Islet precursor cell (in vitro differentiated cells): ENCODE measurements at regions not wholly inside any gene's neighbourhood (a gene's known extent, or its start where the extent isn't known, plus 50 kb on each side); places are given as distances from the start of the nearest gene placed in this dataset.
A peak's percentile ranks its signal among the peaks of the same experiment; 100 is the strongest.

Experiments
- DNase-seq: peaks from one replicate; pipeline ENCODE4 v3.0.0-alpha.2; 2018

DNA sequence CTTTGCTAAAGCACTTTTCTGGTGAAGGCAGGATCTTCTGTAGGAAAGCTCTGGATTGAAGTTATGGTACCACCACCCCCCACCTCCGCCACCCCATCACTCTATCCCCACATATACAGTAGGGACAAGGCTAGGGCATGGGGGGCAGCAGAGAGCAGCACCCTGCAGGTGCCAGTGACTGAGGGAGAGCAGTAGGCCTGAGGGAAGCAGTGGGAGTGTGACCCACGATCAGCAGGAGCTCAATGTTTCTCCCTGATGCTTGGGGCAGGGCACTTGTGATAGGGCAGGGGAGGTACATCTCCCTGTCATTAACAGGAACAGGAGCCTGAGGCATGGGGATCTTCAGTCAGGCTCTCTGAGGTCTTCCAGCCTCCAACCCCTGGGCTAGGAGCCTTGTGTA is 121.6 kb downstream of the ZFP36L2 start:
- no peak for DNase-seq

DNA sequence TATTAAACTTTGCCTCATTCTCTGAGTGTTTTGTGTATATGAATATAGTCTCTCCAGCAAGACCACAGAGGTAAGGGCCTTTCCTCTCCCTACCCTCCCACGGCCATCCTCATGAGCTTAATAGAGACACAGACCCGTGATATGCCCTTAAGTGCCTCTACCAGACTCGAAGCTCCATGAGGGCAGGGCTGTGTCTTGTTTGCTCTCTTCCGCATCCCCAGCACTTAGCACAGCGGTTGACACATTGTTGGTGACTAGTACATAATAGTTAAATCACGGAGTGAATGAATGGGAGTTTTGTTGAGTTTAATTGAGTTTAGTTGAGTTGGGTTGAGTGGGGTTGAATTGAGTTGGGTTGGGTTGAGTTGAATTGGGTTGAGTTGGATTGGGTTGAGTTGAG is 122.3 kb downstream of the ZFP36L2 start:
- DNase-seq: no peak

DNA sequence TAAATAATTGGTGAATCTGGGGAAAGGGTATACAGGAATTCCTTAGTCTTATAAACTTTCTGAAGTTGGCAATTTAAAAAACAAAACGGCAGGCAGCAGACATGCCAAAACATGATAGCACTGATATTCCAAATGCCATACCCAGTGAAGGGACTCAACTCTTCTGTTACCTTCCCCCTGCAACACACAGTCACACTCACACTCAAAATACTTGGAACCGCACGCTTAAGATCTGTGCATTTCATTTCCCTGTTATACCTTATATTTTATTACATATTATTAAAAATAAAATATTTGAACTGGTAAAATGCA is 123.4 kb downstream of the ZFP36L2 start:
- no peak for DNase-seq

DNA sequence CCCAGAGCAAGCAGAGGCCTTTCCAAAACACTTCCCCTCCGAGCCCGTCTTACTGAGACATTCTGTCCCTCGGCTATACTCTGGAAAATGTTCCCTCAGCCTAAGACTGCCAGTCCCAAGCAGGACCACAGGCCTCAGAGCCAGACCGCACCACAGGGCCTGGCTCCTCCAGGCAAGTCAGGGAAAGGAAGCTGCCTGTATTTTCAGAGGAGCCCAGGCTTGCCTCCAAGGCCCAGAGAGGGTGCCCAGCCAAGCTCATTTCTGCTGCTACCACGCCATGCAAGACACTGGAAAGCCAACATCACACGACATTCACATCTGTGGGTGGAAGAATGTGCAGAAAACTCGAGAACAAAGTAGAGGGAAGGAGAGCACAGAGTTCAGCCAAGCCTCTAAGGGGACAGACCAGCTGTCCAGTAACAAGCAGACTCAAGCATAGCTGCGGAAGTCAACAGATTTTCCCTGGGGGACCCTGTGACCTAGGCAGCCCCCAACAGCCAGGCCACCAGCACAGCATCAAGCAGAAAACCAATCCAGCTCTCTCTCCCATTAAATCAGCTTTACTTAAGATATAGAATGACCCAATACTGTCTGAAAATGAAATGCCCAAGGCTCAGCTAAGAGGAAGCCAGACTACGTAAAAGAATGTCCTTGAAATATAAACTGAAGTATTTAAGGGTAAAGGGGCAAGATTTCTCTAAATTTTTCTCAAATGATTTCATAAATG is 123.9 kb downstream of the ZFP36L2 start:
- DNase-seq: no peak

DNA sequence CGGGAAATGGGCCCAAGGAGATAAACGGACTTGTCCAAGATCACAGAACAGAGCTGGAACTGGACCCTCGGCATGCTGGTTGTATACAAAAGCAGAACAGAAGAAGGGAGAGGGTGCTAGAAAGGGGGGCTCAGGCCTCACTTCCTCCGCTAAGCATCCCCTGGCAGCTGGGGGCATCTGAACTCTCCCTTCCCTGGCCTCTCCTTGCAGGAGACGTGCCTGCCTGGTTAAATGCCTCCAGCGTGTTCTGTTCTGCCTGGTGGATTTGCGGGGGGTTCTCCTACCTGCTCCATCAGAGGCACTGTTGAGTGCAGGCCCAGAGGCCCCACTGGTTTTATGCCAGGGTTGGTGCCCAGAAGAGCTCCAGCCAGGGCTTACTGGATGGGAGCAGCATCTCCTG is 124.7 kb downstream of the ZFP36L2 start:
- DNase-seq: no peak

DNA sequence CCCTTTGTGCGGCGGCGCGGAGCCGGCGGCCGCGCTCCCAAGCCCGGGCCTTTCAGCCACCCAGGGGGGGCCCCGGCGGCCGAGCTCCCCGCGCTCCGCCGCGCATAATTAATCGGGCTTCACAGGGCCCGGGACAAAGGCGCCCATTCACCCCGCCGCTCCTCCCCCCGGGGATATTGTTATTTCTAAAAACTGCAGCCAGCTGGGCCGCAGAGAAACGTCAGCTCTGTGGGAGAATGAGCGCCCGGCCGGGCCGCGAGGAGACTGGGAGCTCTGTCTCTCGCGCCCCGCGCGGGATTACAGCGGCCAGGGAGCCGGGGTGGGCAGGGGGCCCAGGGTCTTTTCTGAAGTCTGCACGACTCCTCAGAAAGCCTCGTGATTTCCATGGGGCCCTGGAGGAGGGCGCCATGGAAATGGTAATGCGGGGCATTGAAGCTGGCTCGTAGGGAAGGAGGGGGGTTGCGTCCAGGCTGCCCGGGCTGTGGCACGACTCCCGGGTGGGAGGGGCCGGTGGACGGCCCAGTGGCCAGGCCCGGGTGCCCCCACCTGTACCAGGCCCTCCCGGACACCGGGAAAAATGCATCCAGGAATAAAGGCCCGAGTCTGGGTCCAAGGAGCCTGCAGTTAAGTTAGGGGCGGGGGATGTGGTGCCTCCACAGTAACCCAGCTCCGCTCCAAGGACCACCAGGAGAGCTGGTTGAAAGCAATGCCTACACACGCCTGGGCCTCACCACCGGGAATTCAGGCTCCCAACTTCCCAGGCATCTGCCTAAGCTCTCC is 125.3 kb downstream of the ZFP36L2 start:
- peak; percentile 79 for DNase-seq

DNA sequence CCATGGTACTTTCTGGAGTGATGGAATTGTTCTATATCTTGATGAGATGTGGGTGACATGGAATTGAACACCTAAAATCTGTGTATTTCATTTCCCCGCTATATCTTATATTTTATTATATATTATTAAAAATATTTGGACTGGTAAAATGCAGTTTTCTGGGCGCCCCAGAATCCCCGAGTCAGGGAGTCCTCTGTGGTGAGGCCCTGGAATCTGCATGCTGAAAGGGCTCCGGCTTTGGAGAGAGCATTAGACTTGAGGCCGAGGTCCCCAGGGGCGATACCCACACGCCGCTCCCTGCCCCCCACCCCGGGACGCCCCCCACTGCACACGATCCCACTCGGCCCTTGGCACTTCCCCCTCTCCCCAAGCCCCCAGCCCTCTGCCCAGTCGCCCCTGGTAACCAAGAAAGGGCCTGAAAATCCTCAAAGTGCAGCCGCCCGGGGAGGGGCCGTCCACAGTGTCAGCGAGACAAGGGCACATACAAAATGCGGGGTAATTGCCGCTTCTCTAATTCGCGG is 126.0 kb downstream of the ZFP36L2 start:
- DNase-seq: no peak

DNA sequence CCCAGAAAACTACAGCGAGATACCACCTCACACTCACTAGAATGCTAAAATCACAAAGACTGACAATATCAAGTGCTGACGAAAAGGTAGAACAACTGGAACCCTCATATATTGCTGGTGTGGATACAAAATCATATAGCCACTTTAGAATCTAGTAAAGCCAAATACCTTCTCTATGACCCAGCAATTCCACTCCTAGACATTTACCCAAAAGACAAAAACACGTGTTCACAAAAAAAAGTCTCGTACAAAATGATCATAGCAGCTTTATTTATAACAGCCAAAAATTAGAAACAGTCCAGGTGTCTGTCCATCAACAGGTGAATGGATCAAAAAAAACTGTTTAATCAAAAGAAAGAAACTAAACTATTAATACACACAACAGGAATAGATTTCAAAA is 126.6 kb downstream of the ZFP36L2 start:
- no peak for DNase-seq

DNA sequence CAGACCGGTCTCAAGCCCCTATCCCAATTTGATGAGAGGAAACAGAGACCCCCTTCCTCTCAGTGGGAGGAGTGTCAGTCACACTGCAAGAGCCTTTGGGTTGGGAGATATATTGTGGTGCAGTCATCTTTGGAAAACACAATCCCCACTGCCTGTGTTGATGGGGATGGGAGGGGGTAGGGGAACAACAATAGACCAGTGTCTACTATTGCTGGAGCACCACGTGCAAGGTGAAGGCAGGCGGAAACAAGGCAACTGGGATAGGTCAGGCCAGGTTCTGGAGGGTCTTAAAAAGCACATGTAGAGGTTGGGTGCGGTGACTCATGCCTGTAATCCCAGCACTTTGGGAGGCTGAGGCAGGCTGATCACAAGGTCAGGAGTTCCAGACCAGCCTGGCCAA is 127.9 kb downstream of the ZFP36L2 start:
- no peak for DNase-seq

DNA sequence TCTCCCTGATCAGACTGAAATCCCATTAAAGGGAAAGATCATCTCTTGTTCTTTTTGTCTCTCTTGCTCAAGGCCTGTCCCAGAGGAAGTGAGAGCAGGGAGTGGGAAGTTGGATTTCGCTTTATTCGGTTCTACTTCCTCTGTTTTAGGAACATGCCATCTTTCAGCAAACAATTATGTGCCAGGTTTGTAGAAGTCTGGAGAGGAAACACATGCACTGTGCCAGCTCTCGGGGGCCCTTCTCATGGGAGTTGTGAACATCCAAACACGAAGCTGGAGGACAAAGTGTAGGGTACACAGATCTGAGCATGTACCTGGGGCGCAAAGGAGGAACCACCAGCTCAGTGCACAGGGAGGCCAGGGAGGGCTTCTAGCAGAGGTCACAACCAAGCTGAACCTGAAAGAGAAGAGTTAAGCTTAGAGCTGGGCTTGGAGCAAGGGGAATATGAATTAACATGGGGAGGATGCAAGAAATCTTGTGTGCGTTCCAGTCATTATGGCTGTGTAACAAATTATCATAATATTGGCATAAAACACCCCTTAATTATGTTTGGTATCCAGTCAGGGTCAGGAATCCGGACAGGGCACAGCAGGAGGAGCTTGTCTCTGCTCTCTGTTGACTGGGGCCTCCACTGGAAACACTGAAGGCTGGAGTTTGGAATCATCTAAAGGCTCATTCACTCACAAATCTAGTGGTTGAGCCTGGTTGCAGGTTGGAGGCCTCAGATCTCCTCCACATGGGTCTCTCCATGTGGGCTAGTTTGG is 128.6 kb downstream of the ZFP36L2 start:
- no peak for DNase-seq

DNA sequence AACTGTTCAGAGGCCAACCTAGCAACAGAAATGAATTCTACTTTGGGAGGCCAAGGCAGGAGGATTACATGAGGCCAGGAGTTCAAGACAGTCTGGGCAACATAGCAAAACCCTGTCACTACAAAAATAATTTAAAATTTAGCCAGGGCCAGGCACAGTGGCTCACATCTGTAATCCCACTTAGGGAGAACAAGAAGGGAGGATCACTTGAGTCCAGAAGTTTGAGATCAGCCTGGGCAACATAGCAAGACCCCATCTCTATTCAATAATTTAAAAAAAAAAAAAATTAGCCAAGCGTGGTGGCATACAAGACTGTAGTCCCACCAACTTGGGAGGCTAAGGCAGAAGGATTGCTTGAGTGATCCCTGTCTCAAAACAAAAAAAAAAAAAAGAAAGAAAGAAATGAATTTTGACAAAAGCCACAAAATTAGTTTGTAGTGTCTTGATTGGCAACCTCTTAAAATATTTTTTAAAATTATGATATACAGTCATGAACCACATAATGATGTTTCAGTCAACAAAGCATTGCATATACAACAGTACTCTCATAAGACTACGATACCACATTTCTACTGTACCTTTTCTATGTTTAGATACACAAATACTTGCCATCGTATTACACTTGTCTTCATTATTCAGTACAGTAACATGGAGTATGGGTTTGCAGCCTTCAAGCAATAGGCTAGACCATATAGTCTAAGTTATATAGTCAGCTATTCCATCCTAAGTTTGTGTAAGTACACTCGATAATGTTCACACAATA is 130.7 kb downstream of the ZFP36L2 start:
- DNase-seq: no peak

DNA sequence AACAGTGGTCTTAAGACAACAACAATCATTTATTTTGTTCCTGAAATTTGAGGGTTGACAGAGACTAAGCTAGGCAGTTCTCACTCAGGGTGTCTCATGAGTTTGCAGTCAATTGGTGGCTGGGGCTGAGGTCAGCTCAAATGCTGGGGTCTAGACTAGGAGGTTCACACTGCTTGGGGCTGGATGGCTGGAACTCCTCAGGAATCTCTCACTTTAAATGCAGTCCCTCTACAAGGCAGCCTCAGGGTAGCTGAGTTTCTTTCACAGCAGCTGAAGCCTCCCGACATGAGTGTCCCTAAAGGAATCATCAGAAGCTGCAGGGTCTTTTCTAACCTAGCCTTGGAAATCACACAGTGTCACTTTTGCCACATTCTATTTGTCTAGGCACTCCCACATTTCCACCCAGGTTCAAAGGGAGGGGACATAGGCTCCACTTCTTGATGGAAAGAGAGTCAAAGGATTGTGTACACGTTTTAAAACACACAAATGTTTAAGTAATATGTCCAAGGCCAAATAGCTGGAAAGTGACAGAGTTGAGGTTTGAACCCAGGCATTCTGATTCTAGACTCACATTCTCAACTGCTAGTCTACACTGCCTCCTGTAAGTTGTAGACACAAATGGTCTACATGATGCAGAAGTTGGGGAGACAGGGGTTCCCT is 133.8 kb downstream of the ZFP36L2 start:
- DNase-seq: no peak

DNA sequence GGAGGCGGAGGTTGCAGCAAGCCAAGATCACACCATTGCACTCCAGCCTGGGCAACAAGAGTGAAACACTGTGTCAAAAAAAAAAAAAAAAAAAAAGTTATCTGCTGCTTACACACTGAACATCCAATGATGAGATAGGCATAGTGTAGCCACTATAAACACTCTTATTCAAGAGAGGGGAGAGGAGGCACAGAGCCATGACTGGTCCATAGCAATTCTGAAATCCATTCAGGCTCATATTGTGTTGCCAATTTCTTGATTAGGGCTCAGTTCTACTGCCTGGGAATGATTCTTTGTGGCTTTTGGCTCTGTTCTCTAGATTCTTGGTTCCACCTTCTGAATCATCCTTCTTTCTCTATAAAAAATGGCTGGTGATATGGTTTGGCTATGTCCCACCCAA is 136.1 kb downstream of the ZFP36L2 start:
- no peak for DNase-seq

DNA sequence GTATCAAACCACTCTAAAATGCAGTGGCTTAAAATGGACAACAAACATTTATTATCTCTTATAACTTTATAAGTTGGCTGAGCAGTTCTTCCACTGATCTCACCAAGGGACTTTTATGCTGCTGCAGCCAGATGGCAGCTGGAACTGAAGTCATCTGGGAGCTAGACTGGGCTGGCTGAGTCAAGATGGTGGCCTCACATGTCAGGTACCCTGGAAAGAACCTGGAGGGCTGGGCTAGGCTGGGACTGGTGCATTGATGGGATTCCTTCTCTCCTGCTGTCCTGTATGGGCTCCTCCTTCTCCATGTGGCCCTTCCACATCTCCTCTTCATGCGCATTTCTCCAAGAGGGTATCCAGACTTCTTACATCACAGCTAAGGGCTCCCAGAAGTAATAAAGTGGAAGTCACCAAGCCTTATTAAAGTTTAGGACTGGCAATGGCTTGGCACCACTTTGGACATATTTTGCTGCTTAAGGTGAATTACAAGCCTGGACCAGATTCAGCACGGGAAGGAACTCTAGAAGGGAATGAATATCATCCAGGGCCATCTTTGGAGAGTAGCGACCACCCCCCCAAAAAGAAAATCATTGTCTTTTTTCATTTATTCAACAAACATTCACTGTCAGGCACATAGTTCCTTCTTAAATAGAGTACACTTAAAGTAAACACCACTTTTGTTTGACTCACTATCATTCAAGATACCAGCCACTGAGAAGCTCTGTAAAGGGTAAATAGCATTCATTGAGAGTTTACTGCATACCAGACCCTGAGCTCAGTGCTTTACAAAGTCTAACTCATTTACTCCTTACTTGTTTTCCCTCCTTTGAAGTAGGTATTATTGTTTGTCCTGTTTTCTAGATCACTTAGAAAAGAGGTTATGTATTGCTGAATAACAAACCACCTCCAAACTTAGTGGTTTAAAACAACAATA is 138.0 kb downstream of the ZFP36L2 start:
- no peak for DNase-seq

DNA sequence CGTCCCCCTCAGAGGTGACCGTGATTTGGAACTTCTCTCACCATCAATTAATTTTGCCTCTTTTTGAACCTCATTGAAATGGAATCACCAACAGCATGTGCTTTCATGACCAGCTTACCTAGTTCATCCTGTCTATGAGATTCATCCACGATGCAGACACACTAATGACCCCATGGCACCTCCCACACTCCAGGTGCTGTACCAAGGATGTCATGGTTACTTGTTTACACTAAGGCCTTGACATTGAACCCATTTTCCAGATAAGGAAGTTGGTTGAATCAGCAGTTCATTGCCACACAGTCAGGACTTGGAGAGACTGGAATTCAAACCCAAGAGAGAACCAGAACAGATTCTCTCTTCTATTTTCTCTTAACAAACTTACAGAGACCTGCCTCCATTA is 139.0 kb downstream of the ZFP36L2 start:
- no peak for DNase-seq

DNA sequence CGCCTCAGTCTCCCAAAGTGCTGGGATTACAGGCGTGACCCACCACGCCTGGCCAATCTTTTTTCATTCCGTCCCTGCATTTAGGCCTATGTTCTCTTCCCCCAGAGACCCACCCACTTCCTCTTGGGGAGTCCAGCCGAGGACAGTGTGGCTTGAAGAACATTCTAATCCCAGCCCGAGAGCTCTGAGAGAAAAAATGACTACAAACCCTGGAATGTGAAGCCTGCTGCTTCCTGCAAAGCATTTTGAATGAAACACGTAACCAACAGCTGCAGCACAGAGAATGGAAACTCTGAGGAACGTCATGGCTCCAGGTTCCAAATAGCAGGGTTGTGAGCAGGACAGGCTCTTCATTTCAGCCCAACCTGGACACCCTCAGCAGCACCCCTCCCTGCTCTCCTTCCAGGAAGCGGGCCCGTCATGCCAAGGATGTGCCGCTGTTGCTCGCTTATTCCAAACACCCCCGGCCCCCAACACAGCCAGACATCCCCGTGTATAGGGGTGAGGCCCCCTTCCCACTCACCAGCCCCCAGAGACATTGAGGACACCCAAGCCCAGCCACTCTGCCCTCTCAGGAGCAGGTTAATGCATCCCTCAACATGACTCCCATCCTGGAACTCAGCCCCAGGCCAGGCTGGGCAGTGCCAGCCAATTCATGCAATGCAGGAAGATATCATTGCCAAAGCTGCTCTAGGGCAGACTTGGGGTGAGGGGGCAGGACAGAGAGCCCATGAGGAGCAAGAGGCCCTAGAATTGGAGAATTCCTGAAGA is 139.8 kb downstream of the ZFP36L2 start:
- DNase-seq: peak; percentile 97

DNA sequence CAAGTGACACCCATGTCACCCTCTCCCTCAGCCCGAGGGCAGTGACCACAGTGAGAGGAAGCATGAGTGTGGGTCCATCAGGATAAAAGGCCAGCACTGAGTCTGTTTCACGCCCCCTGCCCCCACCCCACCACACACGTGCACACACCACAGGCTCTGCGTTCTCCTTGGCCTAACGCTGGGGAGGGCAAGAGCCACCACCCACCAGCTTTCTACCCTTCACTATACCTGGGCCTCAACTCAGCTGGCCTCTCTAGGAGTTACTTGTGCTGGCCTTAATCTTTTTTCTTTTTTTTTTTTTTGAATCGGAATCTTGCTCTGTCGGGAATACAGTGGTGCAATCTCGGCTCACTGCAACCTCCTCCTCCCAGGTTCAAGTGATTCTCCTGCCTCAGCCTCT is 140.5 kb downstream of the ZFP36L2 start:
- DNase-seq: no peak

DNA sequence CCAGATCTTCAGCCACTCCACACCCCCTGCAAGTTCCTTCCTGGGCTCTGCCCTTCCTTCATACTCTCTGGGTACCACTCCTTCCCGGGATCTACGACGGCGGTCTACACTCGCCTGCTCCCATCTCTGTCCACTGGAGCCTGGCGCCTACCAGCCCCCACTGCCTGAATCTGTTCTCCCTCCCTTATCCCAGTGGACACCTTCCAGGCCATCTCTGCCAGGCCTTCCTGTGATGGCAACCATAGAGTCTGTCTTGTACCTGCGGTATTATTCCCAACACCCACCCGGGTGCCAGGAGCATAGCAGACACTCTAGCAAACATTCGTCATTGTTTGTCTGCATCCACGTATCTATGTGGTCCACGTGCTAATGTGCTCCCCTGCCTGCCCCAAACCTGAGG is 140.9 kb downstream of the ZFP36L2 start:
- no peak for DNase-seq

DNA sequence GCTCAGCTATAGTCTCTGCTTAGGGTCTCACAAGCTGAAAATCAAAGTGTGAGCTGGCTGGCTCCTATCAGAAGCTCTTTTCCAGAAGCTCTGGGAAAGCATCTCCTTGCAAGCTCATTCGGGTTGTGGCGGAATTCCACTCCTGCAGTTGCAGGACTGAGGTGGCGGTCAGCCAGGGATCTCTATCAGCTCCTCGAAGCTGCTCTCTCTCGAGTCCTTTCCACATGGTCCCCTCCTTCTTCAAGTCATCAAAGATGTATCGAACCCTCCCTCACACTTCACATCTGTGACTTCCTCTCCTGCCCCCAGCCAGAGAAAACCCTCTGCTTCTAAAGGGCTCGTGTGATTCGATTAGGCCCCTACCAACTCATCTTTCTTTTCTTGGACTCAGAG is 141.7 kb downstream of the ZFP36L2 start:
- peak; percentile 79 for DNase-seq
